Mucosa of rectum (tissue), 2 donors: ENCODE measurements at regions not wholly inside any gene's neighbourhood (a gene's known extent, or its start where the extent isn't known, plus 50 kb on each side); places are given as distances from the start of the nearest gene placed in this dataset.

Experiments
- H3K27ac ChIP-seq, 2 donors: one replicate each; pipeline ENCODE4 v1.7.0; 2013; ENCODE audit warnings: inconsistent platforms in 2 of 2, low read depth in 2 of 2, low read length in 2 of 2
- H3K27me3 ChIP-seq, 2 donors: one replicate each; pipeline ENCODE4 v1.7.0; 2013; ENCODE audit warnings: low read length in 2 of 2; ENCODE audit not compliant: control insufficient read depth in 2 of 2, insufficient read depth in 2 of 2
- H3K36me3 ChIP-seq, 2 donors: one replicate each; pipeline ENCODE4 v1.7.0; 2013; ENCODE audit warnings: low read length in 2 of 2; ENCODE audit not compliant: control insufficient read depth in 2 of 2, insufficient read depth in 2 of 2
- H3K4me1 ChIP-seq, 2 donors: one replicate each; pipeline ENCODE4 v1.7.0; 2013; ENCODE audit warnings: low read length in 2 of 2, mild to moderate bottlenecking in 1 of 2; ENCODE audit not compliant: control insufficient read depth in 2 of 2, insufficient read depth in 2 of 2
- H3K4me3 ChIP-seq, 2 donors: one replicate each; pipeline ENCODE4 v1.7.0; 2013; ENCODE audit warnings: low read length in 2 of 2
- H3K9ac ChIP-seq, 2 donors: one replicate each; pipeline ENCODE4 v1.7.0; 2013; ENCODE audit warnings: low read length in 2 of 2, low read depth in 1 of 2, mild to moderate bottlenecking in 1 of 2
- H3K9me3 ChIP-seq, 2 donors: one replicate each; pipeline ENCODE4 v1.7.0; 2013; ENCODE audit warnings: low read length in 2 of 2; ENCODE audit not compliant: control insufficient read depth in 2 of 2
- donor health status: healthy.
- donor health status: Normal muscosa, but diverticular disease.

DNA sequence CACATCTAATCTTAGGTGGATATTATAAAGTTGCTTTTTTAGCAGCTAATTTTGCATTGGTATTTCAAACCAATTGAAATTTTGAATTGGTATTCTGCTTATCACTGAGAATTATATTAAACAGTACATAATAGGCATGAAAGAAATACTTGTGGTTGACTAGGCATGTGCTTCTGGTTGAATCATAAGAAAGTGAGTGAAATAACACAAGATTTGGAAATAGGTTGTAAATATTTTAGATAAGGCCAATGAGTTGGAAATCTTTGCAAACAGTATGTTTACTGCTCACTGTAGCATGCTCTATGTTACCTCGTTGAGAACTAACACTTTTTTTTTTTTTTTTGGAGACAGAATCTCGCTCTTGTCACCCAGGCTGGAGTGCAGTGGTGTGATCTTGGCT is 66.8 kb upstream of the RFC3 start:
- Histone ChIP-seq H3K4me3 (no peak overlapping the region), H3K9me3 (no peaks in the 10 kb centered on the region), H3K4me1 (no peaks in the 10 kb centered on the region), H3K36me3 (no peaks in the 10 kb centered on the region), H3K27ac (no peak overlapping the region), H3K27me3 (no peaks in the 10 kb centered on the region), H3K9ac (no peak overlapping the region)

DNA sequence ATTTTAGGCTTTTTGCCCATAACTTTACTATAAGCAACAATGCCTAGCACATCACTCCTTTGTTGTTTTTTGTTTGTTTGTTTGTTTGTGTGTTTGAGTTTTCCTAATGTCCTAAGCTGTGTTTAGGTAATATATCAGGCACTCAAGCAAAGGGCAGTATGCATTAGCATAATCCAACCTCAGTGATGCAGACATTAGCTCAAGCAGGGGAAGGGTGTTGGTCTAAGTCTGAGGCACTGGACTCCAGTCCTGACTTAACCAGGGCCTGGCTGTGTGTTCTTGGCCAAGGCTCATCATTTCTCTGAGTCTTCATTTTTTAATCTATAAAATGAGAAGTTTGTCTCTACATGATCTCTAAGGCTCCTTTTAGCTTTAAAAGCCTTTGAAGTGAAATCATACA is 65.9 kb upstream of the RFC3 start:
- Histone ChIP-seq H3K9me3 (no peaks in the 10 kb centered on the region), H3K36me3 (no peaks in the 10 kb centered on the region), H3K4me3 (no peak overlapping the region), H3K27me3 (no peaks in the 10 kb centered on the region), H3K4me1 (no peaks in the 10 kb centered on the region), H3K27ac (no peak overlapping the region), H3K9ac (no peak overlapping the region)

GRCh38 chr13:33752597-33752996 is 65.4 kb upstream of the RFC3 start:
- no peaks in the 10 kb centered on the region for H3K27me3 ChIP-seq
- no peaks in the 10 kb centered on the region for H3K4me1 ChIP-seq
- no peak overlapping the region for H3K27ac ChIP-seq
- no peaks in the 10 kb centered on the region for H3K9me3 ChIP-seq
- no peak overlapping the region for H3K4me3 ChIP-seq
- H3K9ac ChIP-seq, result no peak overlapping the region
- H3K36me3 ChIP-seq, result no peaks in the 10 kb centered on the region

DNA sequence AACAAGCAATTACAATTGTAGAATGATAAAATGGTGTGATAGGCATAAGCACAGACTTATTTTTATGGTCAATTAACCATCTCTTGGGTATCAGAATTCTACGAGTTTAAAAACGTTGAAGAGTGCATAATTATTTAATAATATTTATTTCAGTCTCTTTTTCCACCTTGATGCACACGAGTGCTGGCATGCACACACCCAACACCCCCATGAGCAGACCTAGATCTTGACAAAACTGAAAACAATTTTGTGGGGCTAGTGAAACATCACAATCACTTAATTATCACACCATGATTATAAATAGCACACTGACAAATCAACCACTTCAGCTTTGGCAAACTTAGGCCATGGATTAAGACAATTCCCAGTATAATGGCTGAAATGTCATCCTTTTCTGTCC is 61.0 kb upstream of the RFC3 start:
- Histone ChIP-seq H3K9ac (no peak overlapping the region), H3K27me3 (no peaks in the 10 kb centered on the region), H3K36me3 (no peaks in the 10 kb centered on the region), H3K27ac (no peak overlapping the region), H3K9me3 (no peaks in the 10 kb centered on the region), H3K4me3 (no peak overlapping the region), H3K4me1 (no peaks in the 10 kb centered on the region)

DNA sequence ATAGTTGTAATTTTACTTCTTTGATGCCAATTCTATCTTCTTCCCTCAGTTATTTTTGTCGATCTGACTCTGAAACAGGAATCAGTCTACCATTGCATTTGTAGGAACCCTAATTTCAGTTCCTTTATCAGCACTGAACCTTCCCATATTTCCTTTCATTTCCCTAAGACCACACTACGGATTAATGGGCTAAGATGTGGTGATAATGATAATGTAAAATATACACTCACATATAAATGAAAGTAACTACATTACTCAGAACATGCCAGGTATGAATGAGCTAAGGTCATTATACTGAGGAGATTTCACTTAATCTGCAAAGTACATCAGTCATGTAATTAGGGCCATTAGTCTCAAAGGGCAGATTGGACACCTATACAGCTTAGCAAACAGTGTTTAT is 60.2 kb upstream of the RFC3 start:
- Histone ChIP-seq H3K4me1 (no peaks in the 10 kb centered on the region), H3K9me3 (no peaks in the 10 kb centered on the region), H3K9ac (no peak overlapping the region), H3K27me3 (no peaks in the 10 kb centered on the region), H3K4me3 (no peak overlapping the region), H3K27ac (no peak overlapping the region), H3K36me3 (no peaks in the 10 kb centered on the region)

DNA sequence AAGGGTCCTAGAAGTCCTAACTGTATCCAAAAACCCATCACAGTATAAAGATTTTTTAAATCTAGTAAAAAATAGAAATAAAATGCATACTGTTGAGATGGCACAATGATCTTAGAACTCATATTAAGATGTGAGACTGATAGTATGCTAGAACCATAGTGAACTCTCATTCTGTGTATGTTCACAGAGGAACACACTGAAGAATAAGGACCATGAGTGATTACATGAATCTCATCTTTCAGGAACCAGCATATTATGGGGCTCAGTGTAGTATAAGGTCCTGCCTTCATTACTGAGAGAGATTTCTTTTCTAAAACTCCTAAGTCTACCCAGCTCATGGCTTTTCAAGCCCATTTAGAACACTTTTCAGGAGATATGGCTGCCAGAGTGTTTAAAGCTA is 59.8 kb upstream of the RFC3 start:
- no peak overlapping the region for H3K27ac ChIP-seq
- H3K9ac ChIP-seq, result no peak overlapping the region
- no peaks in the 10 kb centered on the region for H3K36me3 ChIP-seq
- H3K4me1 ChIP-seq, result no peaks in the 10 kb centered on the region
- no peaks in the 10 kb centered on the region for H3K27me3 ChIP-seq
- no peak overlapping the region for H3K4me3 ChIP-seq
- H3K9me3 ChIP-seq, result no peaks in the 10 kb centered on the region

GRCh38 chr13:33761740-33762139 is 56.2 kb upstream of the RFC3 start:
- no peaks in the 10 kb centered on the region for H3K4me1 ChIP-seq
- no peak overlapping the region for H3K4me3 ChIP-seq
- H3K27me3 ChIP-seq, result no peaks in the 10 kb centered on the region
- H3K27ac ChIP-seq, result no peak overlapping the region
- no peaks in the 10 kb centered on the region for H3K36me3 ChIP-seq
- no peak overlapping the region for H3K9ac ChIP-seq
- H3K9me3 ChIP-seq, result no peaks in the 10 kb centered on the region

DNA sequence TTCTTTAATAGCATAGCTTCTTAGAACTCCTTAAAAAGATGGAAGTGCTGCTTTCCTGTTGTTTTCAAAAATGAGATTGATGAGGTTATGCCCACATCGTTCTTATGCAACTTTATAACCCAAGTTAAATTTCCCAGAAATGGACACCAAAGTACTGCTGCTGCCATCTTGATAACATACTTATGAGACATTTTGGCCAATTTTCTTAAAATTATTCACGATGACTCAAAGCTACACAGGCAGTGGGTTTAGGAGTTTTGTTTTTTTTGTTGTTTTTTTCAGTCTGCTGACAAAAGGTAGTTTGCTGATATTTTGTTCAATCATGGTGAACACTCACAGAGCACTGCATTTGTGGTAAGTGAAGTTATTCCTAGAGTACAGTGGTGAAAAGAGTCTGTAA is 54.9 kb upstream of the RFC3 start:
- Histone ChIP-seq H3K27ac (no peak overlapping the region), H3K27me3 (no peaks in the 10 kb centered on the region), H3K4me3 (no peak overlapping the region), H3K9ac (no peak overlapping the region), H3K36me3 (no peaks in the 10 kb centered on the region), H3K4me1 (no peaks in the 10 kb centered on the region), H3K9me3 (no peaks in the 10 kb centered on the region)

DNA sequence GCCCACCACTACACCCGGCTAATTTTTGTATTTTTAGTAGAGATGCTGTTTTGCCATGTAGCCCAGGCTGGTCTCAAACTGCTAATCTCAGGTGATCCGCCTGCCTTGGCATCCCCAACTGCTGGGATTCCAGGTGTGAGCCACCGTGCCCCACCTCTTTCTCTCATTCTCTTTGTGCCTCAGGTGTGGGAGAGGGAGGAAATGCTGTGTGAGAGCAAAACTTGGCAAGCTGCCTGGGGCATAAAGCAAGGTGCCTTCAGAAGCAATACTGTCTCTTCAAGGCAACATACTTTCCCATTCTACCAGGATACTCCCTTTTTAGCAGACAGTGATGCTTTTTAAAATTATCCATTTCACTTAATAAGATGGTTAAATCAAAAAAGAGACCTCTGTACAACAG is 53.2 kb upstream of the RFC3 start:
- Histone ChIP-seq H3K4me1 (no peaks in the 10 kb centered on the region), H3K27ac (no peak overlapping the region), H3K27me3 (no peaks in the 10 kb centered on the region), H3K9me3 (no peaks in the 10 kb centered on the region), H3K4me3 (no peak overlapping the region), H3K9ac (no peak overlapping the region), H3K36me3 (no peaks in the 10 kb centered on the region)

- no peak overlapping the region for H3K9ac ChIP-seq
- no peaks in the 10 kb centered on the region for H3K27me3 ChIP-seq
- no peaks in the 10 kb centered on the region for H3K9me3 ChIP-seq
- H3K27ac ChIP-seq, result no peak overlapping the region
- no peaks in the 10 kb centered on the region for H3K4me1 ChIP-seq
- H3K4me3 ChIP-seq, result no peak overlapping the region
- H3K36me3 ChIP-seq, result no peaks in the 10 kb centered on the region
These were observed 51.4 kb upstream of the RFC3 start for GRCh38 chr13:33766329-33767123.

GRCh38 chr13:33767140-33767539 is 50.8 kb upstream of the RFC3 start:
- H3K9me3 ChIP-seq, result no peaks in the 10 kb centered on the region
- H3K36me3 ChIP-seq, result no peaks in the 10 kb centered on the region
- no peak overlapping the region for H3K4me3 ChIP-seq
- H3K27me3 ChIP-seq, result no peaks in the 10 kb centered on the region
- H3K4me1 ChIP-seq, result no peaks in the 10 kb centered on the region
- H3K27ac ChIP-seq, result no peak overlapping the region
- H3K9ac ChIP-seq, result no peak overlapping the region
